ENCODE measurements at regions not wholly inside any gene's neighbourhood (a gene's known extent, or its start where the extent isn't known, plus 50 kb on each side); places are given as distances from the start of the nearest gene placed in this dataset.

DNA sequence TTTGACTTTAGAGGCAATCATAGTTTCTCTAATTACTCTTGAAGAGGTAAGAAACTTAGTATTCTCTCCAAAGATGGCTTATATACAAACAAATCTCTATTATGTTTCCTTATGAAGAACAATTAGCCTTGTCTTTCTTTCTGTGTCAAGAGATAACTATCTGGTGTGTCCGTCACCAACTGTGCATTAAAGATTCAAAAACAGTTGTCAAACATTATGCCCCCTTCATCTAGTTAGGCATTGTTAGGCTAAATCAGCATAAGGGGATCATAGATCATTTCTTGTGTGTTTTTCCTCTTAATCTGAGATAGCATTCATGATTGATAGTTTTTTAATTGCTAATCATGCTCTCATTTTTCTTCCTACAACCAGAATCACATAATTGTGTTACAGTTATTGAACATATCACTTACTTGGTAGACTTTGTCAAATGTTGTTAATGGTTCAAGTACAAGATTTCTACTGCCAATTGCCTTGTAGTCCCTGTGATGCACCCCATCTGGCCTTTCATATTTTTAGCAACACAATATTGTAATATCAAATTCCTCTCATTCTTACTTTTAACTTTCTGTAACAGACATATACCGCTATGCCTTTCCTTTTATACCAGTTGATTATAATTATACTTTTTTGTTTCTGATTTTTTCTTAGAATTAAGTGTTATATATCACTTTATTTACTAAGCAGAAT, 612.7 kb downstream of the SLITRK6 start:
- DNase-seq (ENCODE audit: low spot score) (no peak), ATAC-seq (ENCODE audit: low FRiP score) (no peak)
- TF ChIP-seq, protein P1, sequence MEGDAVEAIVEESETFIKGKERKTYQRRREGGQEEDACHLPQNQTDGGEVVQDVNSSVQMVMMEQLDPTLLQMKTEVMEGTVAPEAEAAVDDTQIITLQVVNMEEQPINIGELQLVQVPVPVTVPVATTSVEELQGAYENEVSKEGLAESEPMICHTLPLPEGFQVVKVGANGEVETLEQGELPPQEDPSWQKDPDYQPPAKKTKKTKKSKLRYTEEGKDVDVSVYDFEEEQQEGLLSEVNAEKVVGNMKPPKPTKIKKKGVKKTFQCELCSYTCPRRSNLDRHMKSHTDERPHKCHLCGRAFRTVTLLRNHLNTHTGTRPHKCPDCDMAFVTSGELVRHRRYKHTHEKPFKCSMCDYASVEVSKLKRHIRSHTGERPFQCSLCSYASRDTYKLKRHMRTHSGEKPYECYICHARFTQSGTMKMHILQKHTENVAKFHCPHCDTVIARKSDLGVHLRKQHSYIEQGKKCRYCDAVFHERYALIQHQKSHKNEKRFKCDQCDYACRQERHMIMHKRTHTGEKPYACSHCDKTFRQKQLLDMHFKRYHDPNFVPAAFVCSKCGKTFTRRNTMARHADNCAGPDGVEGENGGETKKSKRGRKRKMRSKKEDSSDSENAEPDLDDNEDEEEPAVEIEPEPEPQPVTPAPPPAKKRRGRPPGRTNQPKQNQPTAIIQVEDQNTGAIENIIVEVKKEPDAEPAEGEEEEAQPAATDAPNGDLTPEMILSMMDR (IDR thresholded peaks at IDR 0.05), result no peak

DNA sequence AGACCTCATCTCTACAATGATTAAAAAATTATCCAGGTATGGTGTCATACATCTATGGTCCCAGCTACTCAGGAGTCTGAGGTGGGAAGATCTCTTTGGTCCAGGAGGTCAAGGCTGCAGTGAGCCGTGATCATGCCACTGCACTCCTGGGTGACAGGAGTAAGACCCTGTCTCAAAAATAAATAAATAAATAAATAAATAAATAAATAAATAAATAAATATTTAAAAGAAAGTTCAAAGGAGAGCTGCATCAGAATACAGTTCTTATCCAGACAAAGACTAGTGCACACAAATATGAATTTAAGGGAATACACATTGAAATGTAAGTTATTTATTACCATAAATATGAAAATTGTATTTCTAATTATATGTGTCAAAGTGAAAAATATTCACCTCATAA, 624.9 kb downstream of the SLITRK6 start:
- ATAC-seq (ENCODE audit: low FRiP score), result no peak
- TF ChIP-seq, protein P1 (IDR thresholded peaks at IDR 0.05), result no peak

DNA sequence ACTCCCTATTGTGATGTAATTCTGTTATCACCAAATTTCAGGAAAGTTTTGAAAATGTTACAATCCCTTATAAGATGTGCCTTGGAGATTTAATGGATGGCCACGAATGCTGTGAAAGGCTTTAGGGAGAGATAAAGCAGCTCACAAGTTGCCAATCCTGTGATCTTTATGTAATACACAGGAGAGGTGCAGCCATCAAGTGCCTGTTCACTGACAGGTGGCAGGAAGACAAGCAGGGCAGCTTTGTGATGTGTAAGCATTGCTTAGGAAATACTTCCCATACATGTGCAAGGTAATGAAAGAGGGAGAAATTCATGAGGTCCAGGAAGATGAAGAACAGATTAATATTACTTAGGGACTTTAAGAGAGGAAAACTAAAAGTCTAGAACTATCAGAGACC, 628.8 kb downstream of the SLITRK6 start:
- TF ChIP-seq, protein P1 (IDR thresholded peaks at IDR 0.05), result no peak
- DNase-seq (ENCODE audit: low spot score), result no peak
- no peak for ATAC-seq (ENCODE audit: low FRiP score)

More for the DNA sequence above, 624.9 kb downstream of the SLITRK6 start:
- no peak for DNase-seq (ENCODE audit: low spot score)

DNA sequence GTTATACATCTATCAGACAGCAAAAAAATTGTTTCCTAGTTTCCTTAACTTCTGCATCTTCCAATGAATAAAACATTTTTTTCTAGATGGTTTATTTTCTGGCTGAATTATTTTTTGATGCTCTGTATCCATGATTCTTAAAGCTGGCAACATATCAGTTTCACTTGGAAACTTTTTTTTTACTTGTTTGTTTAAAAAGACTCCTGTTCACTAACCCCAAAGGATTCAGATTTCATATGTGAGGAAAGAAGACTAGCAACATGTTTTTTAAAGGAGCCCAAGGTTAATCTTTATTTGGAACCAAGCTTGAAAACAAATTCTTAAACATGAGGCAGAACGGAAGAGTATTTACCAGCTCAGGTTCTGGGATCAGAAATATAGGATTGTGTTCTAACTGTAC, 632.3 kb downstream of the SLITRK6 start:
- TF ChIP-seq, protein P1 (IDR thresholded peaks at IDR 0.05), result no peak
- no peak for DNase-seq (ENCODE audit: low spot score)
- ATAC-seq (ENCODE audit: low FRiP score), result no peak

DNA sequence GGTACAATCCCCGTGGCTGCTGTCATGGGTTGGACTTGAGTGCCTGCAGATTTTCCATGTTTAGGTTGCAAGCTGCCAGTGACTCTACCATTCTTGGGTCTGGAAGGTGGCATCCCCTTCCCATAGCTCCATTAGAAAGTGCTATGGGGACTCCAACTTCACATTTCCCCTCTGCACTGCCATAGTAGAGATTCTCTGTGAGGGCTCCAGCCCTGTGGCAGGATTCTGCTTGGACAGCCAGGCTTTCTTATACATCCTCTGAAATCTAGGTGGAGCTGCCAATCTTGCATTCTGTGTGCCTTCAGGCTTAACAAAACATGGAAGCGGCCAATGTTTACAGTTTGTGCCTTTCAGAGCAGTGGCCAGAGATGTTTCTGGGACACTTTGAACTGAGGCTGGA, 636.2 kb downstream of the SLITRK6 start:
- TF ChIP-seq, protein P1 (IDR thresholded peaks at IDR 0.05), result no peak
- no peak for DNase-seq (ENCODE audit: low spot score)
- ATAC-seq (ENCODE audit: low FRiP score), result no peak

DNA sequence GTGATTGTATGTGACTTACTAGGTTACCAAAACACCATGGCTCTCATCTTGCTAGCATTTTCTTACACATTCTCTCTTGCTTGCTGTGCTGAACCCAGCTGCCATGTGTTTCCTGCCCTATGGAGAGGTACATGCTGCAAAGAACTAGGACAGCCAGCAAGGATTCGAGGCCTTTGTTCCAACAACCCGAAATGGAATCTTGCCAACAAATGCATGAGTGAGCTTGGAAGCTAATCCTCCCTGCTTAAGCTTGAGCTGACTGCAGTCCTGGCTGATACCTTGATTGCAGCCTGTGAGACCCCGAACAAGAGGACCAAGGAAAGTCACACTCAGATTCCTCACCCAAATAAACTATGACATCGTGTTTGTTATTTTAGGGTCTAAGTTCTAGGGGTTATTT, 651.2 kb downstream of the SLITRK6 start:
- DNase-seq (ENCODE audit: low spot score), result no peak
- no peak for ATAC-seq (ENCODE audit: low FRiP score)
- TF ChIP-seq, protein P1 (IDR thresholded peaks at IDR 0.05), result no peak

DNA sequence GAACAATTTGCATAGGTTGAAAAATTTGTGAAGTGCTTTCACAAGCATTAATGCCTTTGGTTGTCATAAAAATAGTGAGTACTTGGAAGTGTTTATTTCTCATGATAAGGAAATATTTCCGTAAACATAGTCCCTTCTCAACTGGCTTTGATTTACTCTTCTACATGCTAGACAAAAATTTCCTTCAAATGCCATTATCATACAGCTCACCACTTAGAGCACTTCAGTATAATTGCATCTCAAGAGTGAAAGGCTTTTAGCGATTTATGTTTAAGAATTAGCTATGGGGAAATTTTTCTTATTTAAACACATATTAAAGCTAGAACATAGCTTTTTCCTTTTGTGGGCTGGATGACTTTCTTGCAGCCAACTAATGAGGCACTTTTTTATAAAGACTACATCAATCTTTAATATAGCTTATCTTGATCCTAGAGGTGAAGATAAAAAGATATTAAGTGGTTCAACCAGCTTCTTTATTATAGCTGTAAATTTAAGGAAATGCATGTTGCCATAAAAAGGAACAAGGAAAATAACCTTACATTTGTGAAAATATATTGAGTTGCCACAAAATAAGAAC, 656.8 kb downstream of the SLITRK6 start:
- DNase-seq (ENCODE audit: low spot score), result no peak
- TF ChIP-seq, protein P1 (IDR thresholded peaks at IDR 0.05), result no peak
- no peak for ATAC-seq (ENCODE audit: low FRiP score)

Measured in omental fat pad (tissue), 3 donors.